H9 (cell line): ENCODE measurements at regions not wholly inside any gene's neighbourhood (a gene's known extent, or its start where the extent isn't known, plus 50 kb on each side); places are given as distances from the start of the nearest gene placed in this dataset.

ENCODE experiments used
- DNase-seq: peaks from one replicate; pipeline ENCODE4 v3.0.0-alpha.2; 2017
- H2AFZ ChIP-seq: one replicate; pipeline ENCODE4 v1.6.1; 2013; ENCODE audit warnings: mild to moderate bottlenecking, low read length, control low read depth, moderate library complexity
- H2AK5ac ChIP-seq: 2 replicates; pipeline ENCODE4 v1.6.1; 2013; ENCODE audit warnings: low read length, control low read depth, mixed read lengths; ENCODE audit not compliant: insufficient read length
- H2BK120ac ChIP-seq: one replicate; pipeline ENCODE4 v1.6.1; 2013; ENCODE audit warnings: low read depth, mild to moderate bottlenecking, low read length, control low read depth, inconsistent platforms; ENCODE audit not compliant: poor library complexity, severe bottlenecking
- H2BK12ac ChIP-seq: 2 replicates; pipeline ENCODE4 v1.6.1; 2013; ENCODE audit warnings: low read length, control low read depth, mixed read lengths, low read depth; ENCODE audit not compliant: insufficient read length
- H2BK15ac ChIP-seq: 2 replicates; pipeline ENCODE4 v1.6.1; 2013; ENCODE audit warnings: low read depth, low read length, control low read depth
- H2BK20ac ChIP-seq: one replicate; pipeline ENCODE4 v1.6.1; 2013; ENCODE audit warnings: low read depth, mild to moderate bottlenecking, low read length, control low read depth, inconsistent platforms; ENCODE audit not compliant: poor library complexity, severe bottlenecking
- H2BK5ac ChIP-seq: 2 replicates; pipeline ENCODE4 v1.6.1; 2013; ENCODE audit warnings: low read length, control low read depth, mixed read lengths; ENCODE audit not compliant: insufficient read length
- H3K14ac ChIP-seq: 2 replicates; pipeline ENCODE4 v1.6.1; 2013; ENCODE audit warnings: low read length, control low read depth; ENCODE audit not compliant: insufficient read depth
- H3K18ac ChIP-seq: 2 replicates; pipeline ENCODE4 v1.6.1; 2013; ENCODE audit warnings: low read depth, mild to moderate bottlenecking, mixed read lengths, low read length, control low read depth; ENCODE audit not compliant: insufficient read length
- H3K23ac ChIP-seq: 2 replicates; pipeline ENCODE4 v1.6.1; 2013; ENCODE audit warnings: low read length, control low read depth, mixed read lengths, low read depth; ENCODE audit not compliant: insufficient read length
- H3K23me2 ChIP-seq: 2 replicates; pipeline ENCODE4 v1.6.1; 2013; ENCODE audit warnings: low read depth, mild to moderate bottlenecking, mixed read lengths, low read length, control low read depth; ENCODE audit not compliant: insufficient read length, poor library complexity, severe bottlenecking
- H3K27ac ChIP-seq: 2 replicates; pipeline ENCODE4 v1.5.1; 2013; ENCODE audit warnings: low read length, control low read depth, mixed read lengths, low read depth; ENCODE audit not compliant: insufficient read length
- H3K27me3 ChIP-seq: 2 replicates; pipeline ENCODE4 v1.6.1; 2013; ENCODE audit warnings: low read length, control low read depth, inconsistent platforms; ENCODE audit not compliant: insufficient read depth
- H3K4ac ChIP-seq: 2 replicates; pipeline ENCODE4 v1.6.1; 2013; ENCODE audit warnings: low read depth, mild to moderate bottlenecking, control low read depth, inconsistent platforms, low read length, moderate library complexity
- H3K4me1 ChIP-seq: 2 replicates; pipeline ENCODE4 v1.6.1; 2013; ENCODE audit warnings: low read length, control low read depth, inconsistent platforms; ENCODE audit not compliant: insufficient read depth
- H3K4me2 ChIP-seq: 2 replicates; pipeline ENCODE4 v1.6.1; 2013; ENCODE audit warnings: low read length, control low read depth, mixed read lengths; ENCODE audit not compliant: insufficient read length, insufficient read depth
- H3K56ac ChIP-seq: 2 replicates; pipeline ENCODE4 v1.6.1; 2013; ENCODE audit warnings: low read depth, mild to moderate bottlenecking, mixed read lengths, low read length, control low read depth; ENCODE audit not compliant: insufficient read length
- H3K79me1 ChIP-seq: 2 replicates; pipeline ENCODE4 v1.6.1; 2013; ENCODE audit warnings: low read depth, mild to moderate bottlenecking, moderate library complexity, low read length, control low read depth, inconsistent platforms; ENCODE audit not compliant: insufficient read depth, poor library complexity, severe bottlenecking
- H3K79me2 ChIP-seq: 2 replicates; pipeline ENCODE4 v1.6.1; 2013; ENCODE audit warnings: low read length, control low read depth, inconsistent platforms; ENCODE audit not compliant: insufficient read depth
- H3K9ac ChIP-seq: 2 replicates; pipeline ENCODE4 v1.6.1; 2013; ENCODE audit warnings: low read length, control low read depth, mixed read lengths; ENCODE audit not compliant: insufficient read length; ENCODE audit errors: extremely low read depth
- H3K9me3 ChIP-seq: one replicate; pipeline ENCODE4 v1.6.1; 2013; ENCODE audit warnings: low read depth, low read length, inconsistent platforms; ENCODE audit not compliant: control insufficient read depth
- H3T11ph ChIP-seq: one replicate; pipeline ENCODE4 v1.6.1; 2013; ENCODE audit warnings: mild to moderate bottlenecking, low read length, control low read depth, inconsistent platforms
- H4K20me1 ChIP-seq: one replicate; pipeline ENCODE4 v1.6.1; 2013; ENCODE audit not compliant: control insufficient read depth, insufficient read length, insufficient read depth
- H4K5ac ChIP-seq: 2 replicates; pipeline ENCODE4 v1.6.1; 2013; ENCODE audit warnings: low read depth, mild to moderate bottlenecking, mixed read lengths, low read length, control low read depth; ENCODE audit not compliant: insufficient read length
- H4K8ac ChIP-seq: replicated peaks from 2 replicates; pipeline ENCODE4 v1.6.1; 2013; ENCODE audit warnings: low read length, control low read depth, mixed read lengths, low read depth; ENCODE audit not compliant: insufficient read length
- H4K91ac ChIP-seq: 2 replicates; pipeline ENCODE4 v1.6.1; 2013; ENCODE audit warnings: low read depth, mild to moderate bottlenecking, moderate library complexity, mixed read lengths, low read length, control low read depth; ENCODE audit not compliant: insufficient read length
- H3K27ac Mint-ChIP-seq, 3 experiments: 2 replicates in 2 of 3; 3 replicates in 1 of 3; pipeline ENCODE4 v1.8.0; 2020 to 2021; ENCODE audit warnings: mixed read lengths in 3 of 3, mild to moderate bottlenecking in 1 of 3, moderate library complexity in 1 of 3
- H3K27me3 Mint-ChIP-seq: 2 replicates; pipeline ENCODE4 v1.8.0; 2021; ENCODE audit warnings: low read depth, mild to moderate bottlenecking, moderate library complexity, mixed read lengths
- H3K36me3 Mint-ChIP-seq, 3 experiments: 2 replicates in 2 of 3; 3 replicates in 1 of 3; pipeline ENCODE4 v1.8.0; 2020 to 2021; ENCODE audit warnings: low read depth in 3 of 3, mixed read lengths in 3 of 3; ENCODE audit not compliant: insufficient read depth in 1 of 3
- H3K4me1 Mint-ChIP-seq, 2 experiments: 2 replicates each; pipeline ENCODE4 v1.8.0; 2020; ENCODE audit warnings: mixed read lengths in 2 of 2
- H3K4me3 Mint-ChIP-seq, 2 experiments: 2 replicates in 1 of 2; 3 replicates in 1 of 2; pipeline ENCODE4 v1.8.0; 2020 to 2021; ENCODE audit warnings: mild to moderate bottlenecking in 2 of 2, mixed read lengths in 2 of 2, moderate library complexity in 1 of 2
- H3K9me3 Mint-ChIP-seq, 2 experiments: 2 replicates in 1 of 2; 3 replicates in 1 of 2; pipeline ENCODE4 v1.8.0; 2020; ENCODE audit warnings: mild to moderate bottlenecking in 2 of 2, mixed read lengths in 2 of 2, moderate library complexity in 1 of 2
- WGBS: extraction: QIAGEN DNeasy Blood & Tissue Kit; methylation state at CpG from one replicate; pipeline ENCODE4 v1.1.7; 2013; ENCODE audit warnings: missing lambda C conversion rate, low lambda C conversion rate, mixed read lengths; ENCODE audit not compliant: insufficient read length; ENCODE audit errors: extremely low coverage; 5-methylcytosine and 5-hydroxymethylcytosine counted together
- TF ChIP-seq, protein P1 (sequence below): fragments of 200-600 bp; sonication (generic); conservative IDR thresholded peaks from 3 replicates; pipeline ENCODE4 v1.8.0; 2021; ENCODE audit warnings: antibody characterized with exemption, mild to moderate bottlenecking

DNA sequence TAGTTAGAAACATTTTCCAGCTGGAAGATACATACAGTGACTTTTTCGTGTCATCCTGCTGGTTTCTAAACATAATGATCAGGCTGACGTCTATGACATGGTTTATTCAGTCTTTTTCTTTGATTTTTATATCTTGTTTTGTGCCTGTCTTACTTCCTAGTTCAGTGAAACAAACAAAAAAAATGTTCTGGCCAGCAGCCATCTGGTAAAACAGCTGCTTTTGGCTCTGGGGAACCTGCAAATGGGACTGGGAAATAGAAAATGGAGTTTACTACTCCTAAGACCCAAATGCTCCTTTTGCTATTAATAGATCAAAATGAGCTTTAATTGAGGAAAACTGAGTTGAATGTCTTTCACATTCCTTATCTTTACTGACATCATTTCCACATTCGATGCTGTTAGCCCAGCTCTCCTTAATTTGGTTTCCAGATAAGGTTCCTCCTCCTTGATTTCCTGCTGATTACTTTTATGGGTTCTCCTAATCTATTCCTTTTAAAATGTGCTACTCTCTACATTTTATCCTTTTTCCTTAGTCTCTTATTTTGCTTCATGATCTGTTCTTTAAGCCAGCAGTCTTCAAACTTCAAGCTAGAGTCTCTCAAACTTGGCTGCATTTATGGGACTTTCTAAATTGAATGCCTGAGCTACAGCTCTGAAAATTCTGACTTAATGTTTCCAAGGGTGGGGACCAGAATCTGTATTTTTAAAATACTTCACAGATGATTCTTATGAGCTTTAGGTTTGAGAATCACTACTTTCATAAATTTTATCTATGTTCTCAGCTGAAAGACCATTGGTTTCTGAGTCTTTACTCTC lies 499.5 kb downstream of the ANKRD50 start:
- Histone ChIP-seq H3K9ac (no peak overlapping the region), H4K91ac (no peak overlapping the region), H2AK5ac (no peak overlapping the region), H2BK120ac (no peak overlapping the region), H3T11ph (no peak overlapping the region), H2BK20ac (no peak overlapping the region), H3K27me3 (no peaks in the 10 kb centered on the region), H3K23me2 (no peaks in the 10 kb centered on the region), H3K4me2 (no peak overlapping the region), H3K9me3 (no peaks in the 10 kb centered on the region), H4K8ac (no peak overlapping the region), H2BK12ac (no peak overlapping the region), H2BK5ac (no peak overlapping the region), H3K23ac (no peak overlapping the region), H2BK15ac (no peak overlapping the region), H4K20me1 (no peaks in the 10 kb centered on the region), H3K27ac (no peak overlapping the region), H3K79me2 (no peaks in the 10 kb centered on the region), H3K14ac (no peak overlapping the region), H4K5ac (no peak overlapping the region), H3K56ac (no peak overlapping the region), H3K4ac (no peak overlapping the region), H3K79me1 (no peaks in the 10 kb centered on the region), H2AFZ (no peak overlapping the region), H3K18ac (no peak overlapping the region), H3K4me1 (peaks cover 6% of the 10 kb centered on the region; the same call in 1 of the 2 replicates)
- Mint-ChIP-seq H3K9me3 (no peaks in the 10 kb centered on the region), H3K27ac (no peak overlapping the region), H3K36me3 (no peaks in the 10 kb centered on the region), H3K27me3 (no peaks in the 10 kb centered on the region), H3K4me3 (no peak overlapping the region), H3K4me1 (peaks cover 0 to 9% of the 10 kb centered on the region in 2 experiments; a peak in 2 of 4 replicates)
- WGBS = no CpG with 5 or more reads among the region's 3 CpGs
- TF ChIP-seq, protein P1, sequence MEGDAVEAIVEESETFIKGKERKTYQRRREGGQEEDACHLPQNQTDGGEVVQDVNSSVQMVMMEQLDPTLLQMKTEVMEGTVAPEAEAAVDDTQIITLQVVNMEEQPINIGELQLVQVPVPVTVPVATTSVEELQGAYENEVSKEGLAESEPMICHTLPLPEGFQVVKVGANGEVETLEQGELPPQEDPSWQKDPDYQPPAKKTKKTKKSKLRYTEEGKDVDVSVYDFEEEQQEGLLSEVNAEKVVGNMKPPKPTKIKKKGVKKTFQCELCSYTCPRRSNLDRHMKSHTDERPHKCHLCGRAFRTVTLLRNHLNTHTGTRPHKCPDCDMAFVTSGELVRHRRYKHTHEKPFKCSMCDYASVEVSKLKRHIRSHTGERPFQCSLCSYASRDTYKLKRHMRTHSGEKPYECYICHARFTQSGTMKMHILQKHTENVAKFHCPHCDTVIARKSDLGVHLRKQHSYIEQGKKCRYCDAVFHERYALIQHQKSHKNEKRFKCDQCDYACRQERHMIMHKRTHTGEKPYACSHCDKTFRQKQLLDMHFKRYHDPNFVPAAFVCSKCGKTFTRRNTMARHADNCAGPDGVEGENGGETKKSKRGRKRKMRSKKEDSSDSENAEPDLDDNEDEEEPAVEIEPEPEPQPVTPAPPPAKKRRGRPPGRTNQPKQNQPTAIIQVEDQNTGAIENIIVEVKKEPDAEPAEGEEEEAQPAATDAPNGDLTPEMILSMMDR = no peak
- DNase-seq = no peak
